ENCODE measurements at regions not wholly inside any gene's neighbourhood (a gene's known extent, or its start where the extent isn't known, plus 50 kb on each side); places are given as distances from the start of the nearest gene placed in this dataset.

DNA sequence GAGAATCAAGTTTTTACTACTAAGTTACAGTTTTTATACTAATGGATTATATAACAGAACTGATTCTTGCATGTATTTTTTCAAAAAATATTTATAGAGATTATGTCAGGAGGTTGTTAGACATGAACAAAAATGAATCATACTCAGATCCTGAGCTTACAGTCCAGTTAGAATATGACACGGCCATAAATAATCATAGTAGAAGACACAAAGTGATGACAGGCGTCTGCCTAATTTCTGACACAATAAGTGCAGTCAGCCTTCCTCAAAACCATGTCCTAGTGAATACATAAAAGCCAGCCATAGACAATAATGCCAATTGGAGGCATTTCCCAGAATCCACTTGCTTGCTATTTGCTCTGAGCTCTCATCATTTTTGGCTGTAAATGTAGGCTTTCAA, 81.7 kb upstream of the POU1F1 start:
- TF ChIP-seq, protein P1, sequence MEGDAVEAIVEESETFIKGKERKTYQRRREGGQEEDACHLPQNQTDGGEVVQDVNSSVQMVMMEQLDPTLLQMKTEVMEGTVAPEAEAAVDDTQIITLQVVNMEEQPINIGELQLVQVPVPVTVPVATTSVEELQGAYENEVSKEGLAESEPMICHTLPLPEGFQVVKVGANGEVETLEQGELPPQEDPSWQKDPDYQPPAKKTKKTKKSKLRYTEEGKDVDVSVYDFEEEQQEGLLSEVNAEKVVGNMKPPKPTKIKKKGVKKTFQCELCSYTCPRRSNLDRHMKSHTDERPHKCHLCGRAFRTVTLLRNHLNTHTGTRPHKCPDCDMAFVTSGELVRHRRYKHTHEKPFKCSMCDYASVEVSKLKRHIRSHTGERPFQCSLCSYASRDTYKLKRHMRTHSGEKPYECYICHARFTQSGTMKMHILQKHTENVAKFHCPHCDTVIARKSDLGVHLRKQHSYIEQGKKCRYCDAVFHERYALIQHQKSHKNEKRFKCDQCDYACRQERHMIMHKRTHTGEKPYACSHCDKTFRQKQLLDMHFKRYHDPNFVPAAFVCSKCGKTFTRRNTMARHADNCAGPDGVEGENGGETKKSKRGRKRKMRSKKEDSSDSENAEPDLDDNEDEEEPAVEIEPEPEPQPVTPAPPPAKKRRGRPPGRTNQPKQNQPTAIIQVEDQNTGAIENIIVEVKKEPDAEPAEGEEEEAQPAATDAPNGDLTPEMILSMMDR (conservative IDR thresholded peaks at IDR 0.05 in 1 of 2, IDR thresholded peaks at IDR 0.05 in 1 of 2; ENCODE audit: low read depth in 1 of 2, low read length in 2 of 2) = no peak
- no peak for TF ChIP-seq EZH2 (IDR thresholded peaks at IDR 0.05; ENCODE audit: low read length, missing control alignments)

Data from fibroblast of lung (primary cell).